GM21526 (cell line): ENCODE measurements at regions not wholly inside any gene's neighbourhood (a gene's known extent, or its start where the extent isn't known, plus 50 kb on each side); places are given as distances from the start of the nearest gene placed in this dataset.

ENCODE experiments used
- ATAC-seq: cut with Tn5 transposase; IDR thresholded peaks from one replicate; pipeline ENCODE4 v1.9.1; 2021; ENCODE audit warnings: moderate library complexity; ENCODE audit not compliant: unreplicated experiment, low FRiP score

DNA sequence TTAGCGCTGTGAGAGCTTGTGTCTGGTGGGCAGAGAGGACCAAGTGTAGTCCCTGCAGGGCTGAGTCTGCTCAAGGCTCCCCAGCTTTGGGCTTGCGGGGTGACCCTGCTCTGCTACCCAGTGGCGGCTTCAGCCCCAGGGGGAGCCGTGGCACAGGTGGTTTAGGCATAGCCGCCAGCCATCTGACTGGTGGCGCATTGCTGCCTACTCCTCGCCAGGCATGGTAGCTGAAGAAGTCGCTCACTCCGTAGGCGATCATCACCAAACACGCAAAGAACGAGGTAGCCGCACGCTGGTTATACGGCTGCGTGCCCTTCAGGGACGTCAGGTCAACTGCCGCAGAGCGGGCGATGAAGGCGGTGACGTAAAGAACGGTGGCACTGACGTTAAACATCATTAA, 180.7 kb upstream of the DIPK2B start:
- no peak for ATAC-seq

DNA sequence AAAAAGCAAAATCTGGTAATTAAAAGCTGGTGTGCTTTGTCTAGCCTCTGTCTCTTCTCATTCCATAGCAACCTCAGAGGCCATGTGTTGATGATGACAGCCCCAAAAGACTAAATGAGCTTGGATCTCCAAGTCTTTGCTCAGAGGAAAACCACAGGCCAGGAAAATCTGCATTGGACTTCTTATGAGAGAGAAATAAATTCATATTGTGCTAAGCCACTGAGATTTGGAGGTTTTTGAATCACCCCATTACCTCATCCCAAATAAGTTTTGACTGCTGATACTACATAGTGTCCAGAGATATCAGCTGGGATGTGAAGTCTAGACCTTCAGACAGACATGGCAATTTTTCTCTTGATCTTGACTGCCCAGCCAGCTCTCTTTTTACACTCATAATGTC, 178.6 kb upstream of the DIPK2B start:
- ATAC-seq: no peak

DNA sequence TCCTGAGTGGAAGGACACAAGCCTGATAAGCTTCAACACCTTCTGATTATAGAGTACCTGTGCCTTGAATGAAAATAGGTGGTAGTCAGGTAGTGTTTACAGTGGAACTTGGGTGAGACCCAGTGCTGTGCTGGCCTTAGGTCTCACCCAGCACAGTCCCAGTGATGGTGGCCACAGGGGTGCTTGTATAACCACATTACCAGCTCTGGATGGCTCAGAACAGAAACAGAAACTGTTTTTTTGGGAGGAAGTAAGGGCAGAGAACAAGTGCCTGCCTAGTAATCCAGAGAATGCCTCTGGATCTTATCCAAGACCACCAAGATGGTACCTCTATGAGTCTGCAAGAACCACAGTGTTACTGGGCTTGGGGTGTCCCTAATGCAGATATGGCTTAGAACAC, 171.5 kb upstream of the DIPK2B start:
- no peak for ATAC-seq

DNA sequence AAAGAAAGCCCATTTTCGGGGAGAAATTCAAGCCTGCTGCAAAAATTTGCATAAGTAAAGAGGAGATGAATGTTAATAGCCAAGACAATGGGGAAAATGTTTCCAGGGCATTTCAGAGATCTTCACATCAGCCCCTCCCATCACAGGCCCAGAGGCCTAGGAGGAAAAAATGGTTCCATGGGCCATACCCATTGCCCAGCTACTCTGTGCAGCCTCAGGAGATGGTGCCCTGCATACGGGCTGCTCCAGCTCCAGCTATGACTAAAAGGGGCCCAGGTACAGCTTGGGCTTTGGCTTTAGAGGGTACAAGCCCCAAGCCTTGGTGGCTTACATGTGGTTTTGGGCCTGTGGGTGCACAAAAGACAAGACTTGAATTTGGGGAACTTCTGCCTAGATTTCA, 168.0 kb upstream of the DIPK2B start:
- ATAC-seq: no peak

DNA sequence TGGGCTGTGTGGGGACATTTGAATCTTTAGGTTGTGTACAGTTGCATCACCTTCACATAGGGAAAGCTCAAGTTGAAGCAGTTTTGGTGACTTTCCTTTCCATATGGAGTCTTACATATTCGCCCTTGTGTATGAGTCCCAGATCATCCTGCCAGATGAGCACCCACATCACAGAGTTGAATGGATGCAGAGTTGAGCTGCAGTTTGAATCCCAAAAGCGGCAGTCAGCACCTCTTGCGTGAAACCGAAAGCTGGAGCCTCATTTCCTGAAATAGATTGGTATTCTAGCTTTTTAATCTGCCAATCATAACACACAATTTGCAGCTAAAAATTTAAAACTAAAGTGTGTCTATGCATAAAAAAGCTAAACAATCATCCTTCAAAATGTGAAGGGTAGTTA, 162.9 kb upstream of the DIPK2B start:
- ATAC-seq: no peak

DNA sequence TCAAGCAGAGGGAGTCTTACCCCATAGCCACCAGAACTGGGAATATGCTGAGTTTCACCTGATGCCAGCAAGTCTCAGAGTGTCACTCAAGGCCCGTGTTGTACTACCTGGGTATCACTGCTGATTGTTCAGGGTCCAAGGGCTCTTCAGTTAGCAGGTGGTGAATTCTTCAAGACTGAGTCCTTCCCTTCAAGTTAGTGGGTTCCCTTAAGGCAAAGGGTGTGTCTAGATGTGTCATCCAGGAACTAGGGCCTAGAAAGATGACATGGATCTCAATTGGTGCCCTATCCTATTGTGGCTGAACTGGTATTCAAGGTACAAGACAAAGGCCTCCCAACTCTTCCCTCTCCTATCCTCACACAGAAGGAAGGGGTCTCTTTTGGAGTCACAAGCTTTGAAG, 159.9 kb upstream of the DIPK2B start:
- no peak for ATAC-seq

DNA sequence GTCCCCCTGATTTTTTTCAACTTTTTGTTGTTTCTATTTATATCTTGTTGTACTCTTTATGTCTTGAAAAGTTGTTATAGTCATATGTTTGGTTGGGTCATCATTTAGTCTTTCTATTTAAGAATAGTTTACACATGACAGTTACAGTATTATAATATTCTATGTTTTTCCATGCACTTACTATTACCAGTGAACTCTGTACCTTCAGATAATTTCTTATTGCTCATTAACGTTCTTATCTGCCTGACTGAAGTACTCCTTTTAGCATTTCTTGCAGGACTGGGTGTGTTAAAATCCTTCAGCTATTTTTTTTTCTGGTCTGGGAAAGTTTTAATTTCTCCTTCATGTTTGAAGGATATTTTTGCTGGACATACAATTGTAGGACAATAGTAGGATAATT, 157.7 kb upstream of the DIPK2B start:
- no peak for ATAC-seq

DNA sequence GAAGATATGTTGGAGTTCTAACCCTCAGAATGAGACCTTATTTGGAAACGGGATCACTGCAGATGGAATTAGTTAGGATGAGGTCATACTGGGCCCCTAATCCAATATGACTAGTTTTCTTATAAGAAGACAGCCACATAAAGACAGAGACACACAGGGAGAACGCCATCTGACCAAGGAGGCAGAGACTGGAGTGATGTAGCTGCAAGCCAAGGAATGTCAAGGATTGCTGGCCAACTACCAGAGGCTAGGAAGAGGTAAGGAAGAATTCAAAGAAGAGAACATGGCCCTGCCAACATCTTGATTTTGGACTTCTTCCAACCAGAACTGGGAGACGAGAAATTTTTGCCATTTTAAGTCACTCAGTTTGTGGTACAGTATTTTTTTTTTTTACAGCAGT, 152.8 kb upstream of the DIPK2B start:
- no peak for ATAC-seq

DNA sequence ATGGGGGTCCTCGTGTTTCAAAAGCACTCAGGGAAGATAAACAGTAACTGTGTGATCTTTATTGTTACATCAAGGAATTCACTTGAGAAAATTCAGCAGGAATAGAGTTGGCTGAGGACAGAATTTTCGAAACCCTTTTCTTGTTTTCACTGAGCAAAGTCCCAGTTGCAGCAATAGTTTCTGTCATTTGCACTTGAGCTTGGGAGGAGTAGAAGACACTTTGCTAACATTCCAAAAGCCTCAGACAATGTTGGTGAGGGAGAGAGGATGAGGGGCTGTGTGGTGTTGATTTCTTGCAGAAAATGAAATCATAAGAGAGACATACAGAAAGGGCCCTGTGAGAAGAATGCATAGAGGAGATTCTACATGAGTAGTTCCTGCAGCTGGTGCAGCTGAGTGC, 151.9 kb upstream of the DIPK2B start:
- ATAC-seq: no peak

DNA sequence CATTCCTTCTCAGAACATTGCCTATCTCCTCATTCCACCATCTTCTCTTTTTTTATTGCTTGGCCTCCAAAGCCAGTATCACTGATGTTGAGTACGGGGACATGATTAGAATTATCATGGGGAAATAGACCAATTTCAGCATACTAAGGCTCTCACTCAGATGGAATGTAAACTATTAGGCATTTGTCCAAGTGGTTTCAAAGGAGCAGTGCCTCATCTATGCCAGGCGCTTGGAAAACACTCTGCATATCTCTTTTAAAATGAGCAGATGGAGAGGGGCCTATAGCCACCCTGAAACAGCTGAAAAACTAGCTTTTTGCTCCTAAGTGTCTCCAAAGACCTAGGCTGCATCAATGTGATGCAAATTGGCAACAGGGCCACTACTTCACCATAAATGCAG, 150.8 kb upstream of the DIPK2B start:
- no peak for ATAC-seq

DNA sequence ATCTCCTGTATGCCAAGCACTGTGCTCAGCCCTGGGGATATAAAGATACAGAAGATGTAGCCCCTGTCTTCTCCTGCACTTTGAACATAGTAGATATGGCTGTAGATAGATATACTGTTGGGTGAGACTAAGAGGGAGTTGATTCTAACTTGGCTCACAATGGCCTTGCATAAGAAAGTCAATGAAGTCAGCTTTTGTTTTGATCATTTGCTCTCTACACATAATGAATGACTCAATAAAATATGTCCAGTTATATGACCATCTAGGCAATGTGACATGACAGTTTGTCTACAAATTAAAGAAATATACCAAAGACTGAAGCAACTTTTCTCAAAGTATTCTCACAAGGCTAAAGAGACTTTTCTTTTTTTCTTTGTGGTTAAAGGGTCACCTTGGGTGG, 147.6 kb upstream of the DIPK2B start:
- ATAC-seq: no peak

DNA sequence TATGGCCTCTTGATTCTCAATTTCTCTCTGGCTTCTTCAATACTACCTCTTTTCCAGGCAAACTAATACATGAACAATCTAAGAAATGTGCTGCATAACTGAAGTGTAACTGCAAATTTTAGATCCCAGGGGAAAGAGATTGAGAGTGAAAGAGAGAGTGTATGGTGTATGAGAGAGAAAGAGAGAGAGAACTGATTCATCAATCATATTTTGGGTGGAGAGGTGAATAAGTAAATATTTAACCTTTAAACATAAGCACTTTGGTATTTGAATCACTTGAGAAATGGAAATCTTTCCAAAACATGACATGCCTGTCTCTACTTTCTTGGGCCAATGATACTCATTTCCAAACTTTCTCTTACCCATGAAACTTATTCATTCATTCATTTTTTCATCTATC, 147.2 kb upstream of the DIPK2B start:
- ATAC-seq: no peak

DNA sequence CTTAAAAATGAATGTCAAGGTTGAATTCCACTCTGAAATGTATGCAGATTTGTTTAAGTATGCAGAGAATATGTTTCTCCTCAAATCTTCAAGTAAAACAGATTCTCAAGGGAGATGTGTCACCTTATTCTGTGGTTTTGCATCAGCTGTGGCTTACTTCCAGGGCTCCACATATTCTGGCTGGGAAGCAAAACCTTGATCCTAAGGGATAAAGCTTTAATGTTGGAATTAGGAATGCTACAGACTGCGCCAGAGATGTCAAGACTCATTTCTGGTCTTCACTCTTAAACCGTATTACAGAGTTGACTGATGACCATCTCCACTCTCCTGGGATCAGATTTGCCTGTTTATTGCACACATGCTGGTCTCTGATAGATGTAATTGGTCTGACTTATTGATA, 143.9 kb upstream of the DIPK2B start:
- ATAC-seq: no peak

DNA sequence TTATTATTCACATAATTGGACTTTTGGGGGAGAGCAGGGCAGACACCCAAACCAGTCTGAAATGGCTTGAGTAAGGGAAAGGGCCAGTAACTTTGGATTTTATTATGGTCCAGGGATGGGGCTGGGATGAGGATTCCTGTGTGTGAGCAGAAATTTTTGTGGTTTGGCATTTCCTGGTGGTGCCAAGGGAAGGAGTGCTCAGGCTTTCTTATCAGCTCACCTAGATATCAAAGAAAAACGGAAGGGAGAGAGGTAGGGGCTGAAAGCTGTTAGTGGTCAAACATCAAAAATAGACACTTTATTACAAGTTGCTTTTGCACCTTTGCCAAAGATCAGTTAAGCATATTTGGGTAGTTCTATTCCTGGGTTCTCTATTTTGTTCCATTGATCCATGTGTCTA, 128.5 kb upstream of the DIPK2B start:
- ATAC-seq: no peak

DNA sequence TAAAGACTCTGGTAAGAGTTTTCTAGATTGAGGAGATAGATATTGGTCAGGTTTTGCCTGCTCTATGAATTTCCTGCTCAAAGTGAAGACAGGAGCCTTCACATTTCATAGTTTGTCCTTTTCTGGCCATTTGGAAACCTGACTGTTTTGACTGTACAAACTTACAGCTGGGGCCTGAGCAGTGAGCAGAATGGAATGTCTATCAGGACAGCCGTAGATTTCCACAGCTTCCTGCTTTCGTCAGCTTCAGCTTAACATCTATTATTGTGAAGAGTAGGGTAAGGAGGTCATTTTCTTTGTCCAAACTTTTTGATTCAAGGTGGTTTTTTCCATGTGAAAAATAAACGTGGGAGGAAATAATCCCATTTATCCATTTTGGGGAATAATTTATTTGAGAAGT, 124.3 kb upstream of the DIPK2B start:
- ATAC-seq: no peak

DNA sequence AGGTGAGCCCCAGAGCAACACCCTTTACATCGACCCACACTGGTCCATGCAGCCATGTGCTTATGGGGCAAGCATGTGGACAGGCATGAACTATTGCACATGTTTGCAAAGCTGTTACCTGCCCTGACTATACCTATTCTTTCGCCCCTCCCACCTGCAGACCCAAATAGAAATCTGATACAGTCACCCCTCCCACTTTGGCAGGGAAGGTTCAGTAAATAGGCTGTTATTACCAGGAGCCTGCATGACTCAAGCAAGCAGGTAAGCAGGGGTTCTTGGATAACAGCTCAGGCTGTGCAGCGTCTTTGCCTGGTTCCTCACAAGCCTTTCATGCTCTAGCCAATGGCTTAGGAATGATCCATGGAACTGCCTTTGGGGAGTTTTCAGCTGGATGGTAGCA, 122.7 kb upstream of the DIPK2B start:
- ATAC-seq: no peak

DNA sequence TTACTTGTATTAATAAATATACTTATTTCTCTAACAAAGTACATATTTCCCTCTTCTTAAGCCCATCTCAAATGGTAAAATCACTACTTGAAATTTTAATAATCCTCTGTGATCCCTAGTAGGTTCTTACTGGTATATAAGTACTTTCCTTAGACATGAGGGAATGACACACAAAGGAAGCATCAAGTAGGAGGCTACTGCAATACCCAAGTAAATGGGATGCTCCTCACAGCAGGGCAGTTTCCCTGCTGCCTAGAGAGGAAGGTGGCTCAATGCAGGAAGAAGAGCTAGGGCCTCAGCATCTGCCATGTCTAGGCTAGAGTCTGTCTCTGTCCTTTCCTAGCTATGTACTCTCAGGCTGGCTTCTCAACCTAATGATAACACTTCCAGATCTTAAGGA, 122.1 kb upstream of the DIPK2B start:
- no peak for ATAC-seq

DNA sequence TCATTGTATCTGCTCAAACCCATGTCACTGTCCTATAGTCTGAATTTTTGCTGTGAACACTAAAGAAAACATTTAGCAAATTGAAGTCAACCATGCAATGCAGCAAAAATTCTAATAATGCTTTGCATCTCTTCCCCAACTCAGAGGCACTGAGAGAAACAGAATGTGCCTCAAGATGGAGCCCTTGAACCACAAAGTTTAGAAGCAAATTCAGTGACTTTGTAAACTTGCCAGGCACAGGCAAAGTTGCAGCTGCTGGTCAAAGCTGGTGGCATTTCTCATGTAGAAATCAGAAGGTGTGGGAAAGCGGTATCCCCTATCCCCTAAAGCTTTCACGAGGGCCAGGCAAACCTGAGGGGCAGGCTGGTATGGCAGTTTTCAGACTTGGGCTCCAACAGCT, 121.7 kb upstream of the DIPK2B start:
- ATAC-seq: no peak

DNA sequence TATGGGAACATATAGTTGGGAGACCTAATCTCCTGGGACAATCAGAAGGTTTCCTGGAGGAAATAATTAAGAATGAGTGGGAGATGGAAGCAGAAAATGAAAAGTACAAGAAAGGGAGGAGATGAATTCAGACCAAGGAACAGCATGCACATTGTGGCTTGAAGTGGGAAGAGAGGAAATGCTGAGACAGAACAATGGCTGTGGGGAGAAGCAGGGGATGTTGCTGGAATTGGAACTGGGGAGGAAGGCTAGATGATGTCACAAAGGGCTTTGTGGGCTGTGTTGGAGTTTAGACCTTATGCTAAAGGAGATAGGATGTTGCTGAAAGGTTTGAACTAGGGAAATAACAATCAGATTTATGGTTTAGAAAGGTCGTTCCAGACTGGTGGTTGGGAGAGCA, 119.5 kb upstream of the DIPK2B start:
- no peak for ATAC-seq

DNA sequence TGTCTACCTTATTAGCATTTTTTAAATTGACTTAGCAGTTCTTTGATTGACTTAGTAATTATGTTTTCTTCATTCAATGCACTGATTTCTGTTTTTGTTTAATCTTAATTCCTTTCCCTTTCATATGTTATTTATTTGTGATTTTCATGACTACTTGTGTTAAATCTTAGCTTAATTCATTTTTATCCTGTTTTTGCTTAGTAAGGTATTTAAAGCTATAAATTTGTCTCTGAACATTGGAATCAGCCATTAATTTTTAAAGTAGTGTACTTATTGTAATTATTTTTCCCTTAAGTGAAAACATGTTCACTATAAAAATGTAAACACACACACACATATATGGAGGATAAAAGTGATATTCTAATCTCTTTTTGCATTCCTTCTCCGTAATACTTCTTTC, 109.1 kb upstream of the DIPK2B start:
- no peak for ATAC-seq

DNA sequence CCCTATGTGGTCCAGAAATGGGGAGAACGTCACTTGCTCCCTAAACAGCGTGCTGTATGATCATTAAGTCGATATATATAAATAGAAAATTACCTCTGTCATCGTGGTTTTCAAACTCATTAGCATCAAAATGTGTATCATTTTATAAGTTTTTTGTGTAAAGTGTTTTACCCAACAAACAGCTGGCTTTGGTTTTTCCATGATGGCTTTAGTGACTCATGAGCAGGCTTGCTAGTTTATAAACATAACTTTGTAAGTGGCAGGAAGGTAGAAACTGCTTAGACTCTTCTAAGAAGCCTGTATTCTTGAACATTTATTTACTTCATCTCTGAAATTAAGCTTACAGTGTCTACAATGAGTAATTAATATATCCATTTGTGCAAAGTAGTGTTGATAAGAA, 108.4 kb upstream of the DIPK2B start:
- no peak for ATAC-seq

DNA sequence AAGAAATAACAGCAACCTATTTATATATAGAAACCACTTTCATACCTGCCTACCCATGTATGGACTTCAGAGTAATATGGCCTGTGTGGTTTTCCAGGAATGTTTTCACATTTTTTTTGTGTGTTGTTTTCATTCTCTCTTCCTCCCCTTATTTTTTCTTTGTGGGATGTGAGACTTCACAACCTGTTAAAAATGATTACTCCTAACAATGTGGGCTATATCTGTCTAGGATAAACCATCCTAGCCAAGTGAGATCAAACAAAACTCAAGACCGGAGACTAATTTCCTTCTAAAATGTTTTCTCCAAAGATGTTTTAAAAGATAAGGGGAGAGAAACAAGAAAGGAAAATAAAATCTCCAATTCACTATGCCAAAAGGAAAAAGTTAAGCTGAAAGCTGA, 106.1 kb upstream of the DIPK2B start:
- no peak for ATAC-seq

DNA sequence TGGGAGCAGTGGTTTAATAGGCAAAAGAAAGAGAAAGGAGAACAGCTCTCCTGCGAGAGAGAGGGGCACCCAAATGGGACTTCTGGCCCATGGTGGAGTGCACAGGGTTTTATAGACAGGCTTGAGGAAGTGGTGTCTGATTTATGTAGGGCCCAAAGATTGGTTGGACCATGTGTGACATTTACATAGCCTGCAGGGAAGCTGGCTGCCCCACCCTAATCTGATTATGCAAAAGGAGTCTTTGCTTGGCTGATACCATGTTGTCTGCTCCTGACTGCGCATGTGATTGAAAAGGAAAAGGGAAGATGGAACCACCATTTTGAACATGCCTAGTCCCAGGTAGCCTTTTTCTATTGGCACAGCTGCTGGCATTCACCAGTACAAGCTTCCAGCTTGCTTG, 100.0 kb upstream of the DIPK2B start:
- no peak for ATAC-seq
